GM19467 (cell line): ENCODE measurements at regions not wholly inside any gene's neighbourhood (a gene's known extent, or its start where the extent isn't known, plus 50 kb on each side); places are given as distances from the start of the nearest gene placed in this dataset.
"Not testable (repeated sequence)": the region's sequence is repeated elsewhere in the genome, so short reads cannot be mapped to it uniquely, and the experiment has no call there.

ENCODE experiments used
- ATAC-seq: cut with Tn5 transposase; IDR thresholded peaks from one replicate; pipeline ENCODE4 v1.9.1; 2021; ENCODE audit warnings: mild to moderate bottlenecking, moderate library complexity; ENCODE audit not compliant: unreplicated experiment

GRCh38 chr7:109873296-109873695 lies 1217.6 kb upstream of the LRRN3 start:
- ATAC-seq: no peak

DNA sequence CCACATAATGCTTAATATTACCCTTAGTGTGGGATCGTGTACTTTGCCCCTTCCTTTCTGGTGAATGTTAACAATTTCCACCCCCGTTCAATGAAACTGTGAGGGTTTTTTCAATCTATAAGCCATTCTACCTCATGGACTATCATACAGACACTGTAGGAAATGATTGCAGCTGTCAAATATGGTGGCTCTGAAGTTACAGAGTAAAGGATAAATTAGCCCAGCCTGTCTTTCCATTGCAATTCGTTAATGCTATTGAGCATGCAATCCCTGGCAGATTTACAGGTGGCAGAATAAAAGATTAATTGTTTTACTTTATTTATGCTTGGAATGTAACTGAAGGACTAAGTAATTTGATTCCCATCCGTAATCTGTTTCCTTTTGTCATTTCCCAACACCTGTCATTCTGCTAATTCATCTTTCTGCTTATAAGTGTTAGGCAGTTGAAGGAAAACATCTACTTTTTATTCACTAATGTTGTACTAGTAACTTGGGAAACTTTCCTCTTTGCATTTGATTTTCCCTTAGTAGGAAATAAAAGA lies 1211.6 kb upstream of the LRRN3 start:
- no peak for ATAC-seq

GRCh38 chr7:109890622-109891021 lies 1200.3 kb upstream of the LRRN3 start:
- no peak for ATAC-seq

GRCh38 chr7:109893231-109893630 lies 1197.7 kb upstream of the LRRN3 start:
- no peak for ATAC-seq

DNA sequence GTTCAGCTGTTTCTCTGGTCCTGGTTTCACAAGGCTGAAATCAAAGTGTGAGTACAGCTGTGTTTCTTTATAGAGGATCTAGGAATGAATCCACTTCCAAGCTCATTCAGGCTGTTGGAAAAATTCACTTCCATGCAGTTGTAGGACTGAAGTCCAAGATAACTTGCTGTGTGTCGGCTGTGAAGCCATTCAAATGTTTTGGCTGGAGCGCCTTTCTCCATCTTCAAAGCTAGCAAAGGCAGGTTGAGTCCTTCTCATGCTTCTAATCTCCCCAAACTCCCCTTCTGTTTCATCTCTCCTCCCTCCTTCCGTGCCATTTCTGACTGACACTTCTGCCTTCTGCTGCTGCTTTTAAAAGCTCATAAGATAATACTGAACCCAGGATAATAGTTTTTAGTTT lies 1195.4 kb upstream of the LRRN3 start:
- no peak for ATAC-seq

GRCh38 chr7:109901926-109902325 lies 1189.0 kb upstream of the LRRN3 start:
- no peak for ATAC-seq

DNA sequence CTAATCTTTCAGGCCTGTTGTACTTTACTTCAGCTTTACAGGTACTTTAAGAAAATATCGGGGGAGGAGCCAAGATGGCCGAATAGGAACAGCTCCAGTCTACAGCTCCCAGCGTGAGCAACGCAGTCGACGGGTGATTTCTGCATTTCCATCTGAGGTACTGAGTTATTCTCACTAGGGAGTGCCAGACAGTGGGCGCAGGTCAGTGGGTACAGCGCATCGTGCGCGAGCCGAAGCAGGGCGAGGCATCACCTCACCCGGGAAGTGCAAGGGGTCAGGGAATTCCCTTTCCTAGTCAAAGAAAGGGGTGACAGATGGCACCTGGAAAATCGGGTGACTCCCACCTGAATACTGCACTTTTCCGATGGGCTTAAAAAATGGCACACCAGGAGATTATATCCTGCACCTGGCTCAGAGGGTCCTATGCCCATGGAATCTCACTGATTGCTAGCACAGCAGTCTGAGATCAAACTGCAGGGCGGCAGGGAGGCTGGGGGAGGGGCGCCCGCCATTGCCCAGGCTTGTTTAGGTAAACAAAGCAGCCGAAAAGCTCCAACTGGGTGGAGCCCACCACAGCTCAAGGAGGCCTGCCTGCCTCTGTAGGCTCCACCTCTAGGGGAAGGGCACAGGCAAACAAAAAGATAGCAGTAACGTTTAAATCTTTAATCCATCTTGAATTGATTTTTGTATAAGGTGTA lies 1185.4 kb upstream of the LRRN3 start:
- not testable (repeated sequence) for ATAC-seq

DNA sequence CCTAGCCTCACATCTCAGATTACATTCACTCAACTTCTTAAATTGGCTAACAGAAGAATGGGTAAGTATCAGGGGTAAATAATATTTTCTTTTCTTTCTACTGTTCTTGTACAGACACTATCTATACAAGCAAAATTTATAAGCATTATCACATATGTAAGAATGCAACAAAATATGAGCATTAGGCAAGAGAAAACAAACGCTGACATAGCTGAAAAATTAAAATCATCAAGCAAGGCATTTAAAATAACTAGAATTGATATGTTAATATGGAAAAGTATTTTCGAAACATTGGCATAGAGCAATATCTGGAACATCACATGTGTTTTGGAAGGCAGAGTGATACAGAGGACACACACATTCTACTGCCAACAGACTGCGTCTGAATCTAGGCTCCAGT lies 1175.3 kb upstream of the LRRN3 start:
- ATAC-seq: no peak

DNA sequence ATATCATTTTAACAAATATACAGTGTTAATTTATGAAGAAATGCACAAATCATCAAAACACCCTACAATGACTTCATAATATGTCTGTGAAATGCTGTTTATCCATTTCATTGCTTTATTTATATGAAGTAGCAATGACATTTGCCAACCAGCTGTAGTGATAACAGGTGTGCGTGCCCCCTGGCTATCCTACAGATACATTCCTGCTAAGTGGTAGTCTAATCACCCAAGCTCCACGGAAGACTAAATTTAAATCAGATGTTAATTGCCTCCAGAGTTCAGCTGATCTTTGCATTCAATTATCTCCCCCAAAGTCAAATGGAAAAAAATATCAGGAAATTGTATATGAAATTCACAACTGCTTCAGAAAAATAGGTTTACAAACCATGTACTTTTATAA lies 1164.2 kb upstream of the LRRN3 start:
- no peak for ATAC-seq

DNA sequence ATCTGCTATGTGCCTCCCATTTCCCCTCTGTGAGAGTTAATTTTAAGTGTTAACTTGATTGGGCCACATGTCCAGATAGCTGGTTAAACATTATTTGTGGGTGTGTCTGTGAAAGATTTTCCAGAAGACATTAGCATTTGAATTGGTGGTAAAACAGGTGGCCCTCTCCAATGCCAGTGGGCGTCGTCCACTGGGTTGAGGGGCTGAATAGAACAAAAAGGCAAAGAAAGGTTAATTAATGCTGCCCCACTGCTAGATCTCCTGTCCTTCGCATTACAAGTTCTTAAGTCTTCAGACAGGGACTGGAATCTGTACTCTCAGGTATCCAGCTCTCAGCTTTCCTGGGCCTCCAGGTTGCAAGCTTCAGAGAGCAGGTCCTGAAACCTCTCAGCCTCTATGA lies 1160.9 kb upstream of the LRRN3 start:
- no peak for ATAC-seq

DNA sequence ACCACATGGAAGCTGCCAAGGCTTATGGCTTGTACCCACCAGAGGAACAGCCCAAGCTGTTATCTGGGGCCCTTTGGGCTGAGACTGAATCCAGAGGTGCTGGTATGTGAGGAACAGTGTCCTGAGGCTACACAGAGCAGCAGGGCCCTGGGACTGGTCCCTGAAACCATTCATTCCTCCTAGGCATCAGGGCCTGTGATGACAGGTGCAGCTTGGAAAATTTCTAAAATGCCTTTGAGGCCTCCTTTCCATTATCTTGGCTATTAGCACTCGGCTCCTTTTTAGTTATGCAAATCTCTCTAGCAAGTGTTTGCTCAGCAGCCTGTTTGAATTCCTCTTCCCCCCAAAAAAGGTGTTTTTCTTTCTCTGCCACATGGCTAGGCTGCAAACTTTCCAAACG lies 1151.7 kb upstream of the LRRN3 start:
- no peak for ATAC-seq

GRCh38 chr7:109945820-109946518 lies 1145.0 kb upstream of the LRRN3 start:
- ATAC-seq: no peak

GRCh38 chr7:109950256-109950655 lies 1140.7 kb upstream of the LRRN3 start:
- no peak for ATAC-seq

DNA sequence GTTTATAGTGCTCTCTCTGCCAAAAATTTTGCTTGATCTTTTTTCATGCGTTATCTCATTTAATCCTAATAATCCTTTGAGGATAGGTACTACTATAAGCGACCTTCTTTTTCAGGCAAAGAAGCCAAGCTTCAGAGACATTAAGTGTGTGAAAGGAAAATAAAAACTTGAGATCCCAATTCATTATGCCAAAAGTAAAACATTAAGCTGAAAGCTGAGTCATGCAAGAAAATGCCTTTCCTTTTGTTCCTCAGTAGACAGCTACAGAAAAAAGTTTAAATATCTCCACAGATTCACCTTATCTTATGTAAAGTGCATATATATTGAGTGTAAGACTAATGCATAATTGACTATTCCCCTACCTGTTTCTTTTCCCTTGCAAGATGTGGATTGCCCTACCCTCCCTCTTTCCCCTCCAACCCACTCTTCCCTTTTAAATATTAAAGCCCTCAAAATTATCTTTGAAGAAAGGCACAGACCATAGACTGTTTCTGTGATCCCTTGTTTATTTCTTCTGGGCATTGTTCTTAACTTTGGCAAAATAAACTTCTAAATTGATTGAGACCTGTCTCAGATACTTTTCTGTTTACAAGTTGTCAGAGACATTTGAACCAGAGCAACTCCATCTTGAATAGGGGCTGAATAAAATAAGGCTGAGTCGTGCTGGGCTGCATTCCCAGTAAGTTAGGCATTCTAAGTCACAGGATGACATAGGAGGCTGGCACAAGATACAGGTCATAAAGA lies 1139.9 kb upstream of the LRRN3 start:
- ATAC-seq: no peak

- no peak for ATAC-seq
These were observed 1139.4 kb upstream of the LRRN3 start for GRCh38 chr7:109951565-109951928.

DNA sequence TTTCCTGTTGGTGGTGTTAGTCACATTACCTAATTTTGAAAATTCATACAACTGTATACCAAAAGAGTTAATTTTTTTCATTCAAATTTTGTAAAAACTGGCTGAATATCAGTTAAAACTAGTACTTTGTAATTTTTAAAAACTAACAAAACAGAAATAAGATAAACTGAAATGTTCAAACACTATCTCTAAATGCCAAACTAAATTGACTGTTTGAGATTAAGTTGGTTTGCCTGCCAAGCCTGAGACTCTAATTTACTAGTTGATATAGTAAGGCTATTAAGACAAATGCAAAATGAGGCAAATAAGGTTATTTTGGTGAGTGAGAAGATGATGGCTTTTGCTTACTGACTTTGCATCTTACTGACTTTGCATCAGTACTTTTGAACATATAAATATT lies 1134.9 kb upstream of the LRRN3 start:
- no peak for ATAC-seq

- no peak for ATAC-seq
These were observed 1134.0 kb upstream of the LRRN3 start for GRCh38 chr7:109956916-109957315.

DNA sequence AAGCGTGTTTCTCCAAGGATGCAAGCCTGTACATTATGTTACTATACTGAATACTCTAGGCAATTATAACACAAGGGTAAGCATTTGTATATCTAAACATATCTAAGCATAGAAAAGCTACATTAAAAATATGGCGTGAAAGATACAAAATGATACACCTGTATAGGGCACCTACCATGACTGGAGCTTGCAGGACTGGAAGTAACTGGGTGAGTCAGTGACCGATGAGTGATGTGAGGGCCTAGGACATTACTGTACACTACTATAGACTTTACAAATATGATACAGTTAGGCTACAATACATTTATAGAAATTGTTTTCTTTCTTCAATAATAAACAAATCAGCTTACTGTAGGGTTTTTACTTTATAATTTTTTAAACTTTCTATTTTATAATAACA lies 1127.2 kb upstream of the LRRN3 start:
- ATAC-seq: no peak

DNA sequence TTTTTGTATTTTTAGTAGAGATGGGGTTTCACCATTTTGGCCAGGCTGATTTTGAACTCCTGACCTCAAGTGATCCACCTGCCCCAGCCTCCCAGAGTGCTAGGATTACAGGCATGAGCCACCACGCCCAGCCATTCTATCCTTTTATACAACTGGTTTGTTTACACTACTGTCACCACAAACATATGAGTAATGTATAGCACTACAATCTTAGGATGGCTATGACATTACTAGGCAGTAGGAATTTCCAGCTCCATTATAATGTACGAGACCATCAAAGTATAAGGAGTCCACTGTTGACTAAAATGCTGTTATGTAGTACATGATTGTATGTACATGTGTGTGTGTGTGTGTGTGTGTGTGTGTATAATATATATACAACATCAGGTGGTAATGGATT lies 1126.1 kb upstream of the LRRN3 start:
- no peak for ATAC-seq

- ATAC-seq: no peak
These were observed 1123.5 kb upstream of the LRRN3 start for GRCh38 chr7:109967406-109967805.

GRCh38 chr7:109983618-109984017 lies 1107.3 kb upstream of the LRRN3 start:
- ATAC-seq: no peak

GRCh38 chr7:109984729-109985128 lies 1106.2 kb upstream of the LRRN3 start:
- ATAC-seq: no peak
